B cell (primary cell): ENCODE measurements at regions not wholly inside any gene's neighbourhood (a gene's known extent, or its start where the extent isn't known, plus 50 kb on each side); places are given as distances from the start of the nearest gene placed in this dataset.

Source experiments
- ATAC-seq: fragments of 200-7000 bp; cut with Tn5 transposase; one replicate; pipeline ENCODE4 v1.10.0; 2021; ENCODE audit warnings: low read depth, mild to moderate bottlenecking, moderate number of reproducible peaks, moderate library complexity
- CTCF ChIA-PET: fragments of 350-600 bp; sonication (Branson Sonifier 250); formaldehyde crosslinking; loops from one replicate; lab custom pipeline; 2021; ENCODE audit warnings: antibody characterized with exemption, inconsistent platforms; lab: Charles Lee
- POLR2A ChIA-PET: fragments of 350-600 bp; sonication (Branson Sonifier 250); formaldehyde crosslinking; loops from one replicate; lab custom pipeline; 2021; ENCODE audit warnings: antibody characterized with exemption; lab: Charles Lee
- DNase-seq: peaks from one replicate; pipeline ENCODE4 v3.0.0; 2013
- H2AFZ ChIP-seq: 2 replicates; pipeline ENCODE4 v1.6.1; 2012; ENCODE audit warnings: mild to moderate bottlenecking, low read depth, low read length; ENCODE audit not compliant: insufficient read depth, poor library complexity, severe bottlenecking
- H3K27ac ChIP-seq, 2 donors: 1 replicate in 1 of 2; 2 replicates in 1 of 2; pipeline ENCODE4 v1.5.1; 2012 to 2013; ENCODE audit warnings: low read length in 2 of 2, mild to moderate bottlenecking in 2 of 2, moderate library complexity in 1 of 2
- H3K27me3 ChIP-seq, 4 experiments: fragments of 200-600 bp in 1 of 4; sonication (generic) in 1 of 4; replicated peaks in 1 of 4; 1 replicate in 2 of 4; 2 replicates in 2 of 4; pipeline versions ENCODE4 v1.6.1 to v1.7.0; 2013 to 2016; ENCODE audit warnings: low read length in 3 of 4, mild to moderate bottlenecking in 2 of 4, mixed read lengths in 1 of 4, moderate library complexity in 1 of 4; ENCODE audit not compliant: insufficient read depth in 4 of 4, control insufficient read depth in 3 of 4; ENCODE audit errors: control extremely low read depth in 1 of 4
- H3K36me3 ChIP-seq, 2 experiments: replicated peaks in 1 of 2; 1 replicate in 1 of 2; 2 replicates in 1 of 2; pipeline versions ENCODE4 v1.6.1 to v1.7.1; 2013; ENCODE audit warnings: low read length in 1 of 2; ENCODE audit not compliant: insufficient read depth in 2 of 2, control insufficient read depth in 1 of 2; ENCODE audit errors: control extremely low read depth in 1 of 2, extremely low read depth in 1 of 2
- H3K4me1 ChIP-seq, 2 donors: fragments of 200-600 bp in 1 of 2; sonication (generic) in 1 of 2; 1 replicate in 1 of 2; 2 replicates in 1 of 2; pipeline versions ENCODE4 v1.5.1 to v1.6.1; 2013 to 2017; ENCODE audit warnings: low read length in 2 of 2; ENCODE audit not compliant: control insufficient read depth in 2 of 2, insufficient read depth in 2 of 2
- H3K4me2 ChIP-seq: replicated peaks from 2 replicates; pipeline ENCODE3; 2012; ENCODE audit warnings: mild to moderate bottlenecking, low read depth, low read length; ENCODE audit not compliant: poor library complexity, severe bottlenecking
- H3K4me3 ChIP-seq, 5 experiments: fragments of 200-600 bp in 1 of 5; sonication (generic) in 1 of 5; 1 replicate in 3 of 5; 2 replicates in 2 of 5; pipeline versions ENCODE4 v1.5.1 to v1.7.0; 2011 to 2016; ENCODE audit warnings: low read length in 4 of 5, mild to moderate bottlenecking in 4 of 5, low read depth in 2 of 5, control low read depth in 1 of 5, moderate library complexity in 1 of 5; ENCODE audit not compliant: insufficient read depth in 1 of 5; ENCODE audit errors: control extremely low read depth in 1 of 5, extremely low read depth in 1 of 5
- H3K79me2 ChIP-seq: fragments of 200-600 bp; sonication (generic); one replicate; pipeline ENCODE4 v1.6.0; 2016; ENCODE audit warnings: low read length; ENCODE audit not compliant: control insufficient read depth, insufficient read depth
- H3K9ac ChIP-seq: fragments of 200-600 bp; sonication (generic); 2 replicates; pipeline ENCODE4 v1.6.1; 2017; ENCODE audit warnings: mild to moderate bottlenecking, low read length, moderate library complexity
- H3K9me3 ChIP-seq, 3 donors: one replicate each; pipeline versions ENCODE4 v1.6.1 to v1.7.1; 2013; ENCODE audit warnings: low read length in 2 of 3; ENCODE audit not compliant: control insufficient read depth in 2 of 3, insufficient read depth in 1 of 3; ENCODE audit errors: control extremely low read depth in 1 of 3
- H4K20me1 ChIP-seq: 2 replicates; pipeline ENCODE4 v1.6.0; 2012; ENCODE audit warnings: mild to moderate bottlenecking, low read length; ENCODE audit not compliant: insufficient read depth, control insufficient read depth, poor library complexity, severe bottlenecking
- H3K27ac Mint-ChIP-seq: one replicate; pipeline ENCODE4 v1.8.0; 2021; ENCODE audit warnings: mixed read lengths
- H3K27me3 Mint-ChIP-seq: one replicate; pipeline ENCODE4 v1.8.0; 2021; ENCODE audit warnings: mixed read lengths
- H3K4me1 Mint-ChIP-seq: one replicate; pipeline ENCODE4 v1.8.0; 2021; ENCODE audit warnings: mixed read lengths
- H3K4me3 Mint-ChIP-seq: one replicate; pipeline ENCODE4 v1.8.0; 2021; ENCODE audit warnings: mixed read lengths
- H3K9me3 Mint-ChIP-seq: one replicate; pipeline ENCODE4 v1.8.0; 2022; ENCODE audit warnings: mixed read lengths; ENCODE audit not compliant: insufficient read depth
- CTCF ChIP-seq: fragments of 200-600 bp; IDR thresholded peaks from one replicate; pipeline ENCODE4 v1.8.0; 2022; ENCODE audit warnings: antibody characterized with exemption, mild to moderate bottlenecking
- EZH2 ChIP-seq: IDR thresholded peaks from 2 replicates; pipeline ENCODE4 v1.6.1; 2012; ENCODE audit warnings: borderline replicate concordance, low read depth, mild to moderate bottlenecking, moderate library complexity, low read length; ENCODE audit not compliant: insufficient read depth, poor library complexity, severe bottlenecking
- WGBS: methylation state at CpG from one replicate; pipeline ENCODE4 v1.1.5; 2013; ENCODE audit warnings: missing lambda C conversion rate; ENCODE audit not compliant: insufficient coverage; 5-methylcytosine and 5-hydroxymethylcytosine counted together
- intact Hi-C: fragments of 100-400 bp; cut with micrococcal nuclease; formaldehyde crosslinking; loops from one replicate; pipeline ENCODE4 v1.10.0; 2022

GRCh38 chr15:96273317-96274086 lies 57.0 kb upstream of the NR2F2 start:
- H3K79me2 ChIP-seq: no peaks in the 10 kb centered on the region
- no peak overlapping the region for H3K9ac ChIP-seq
- Mint-ChIP-seq H3K4me1 (no peaks in the 10 kb centered on the region), H3K27ac (no peak overlapping the region), H3K4me3 (no peak overlapping the region), H3K9me3 (peaks cover 2% of the 10 kb centered on the region), H3K27me3 (no peaks in the 10 kb centered on the region)
- H2AFZ ChIP-seq: no peak overlapping the region
- CTCF ChIA-PET: no interaction called here
- H3K27ac ChIP-seq: no peak overlapping the region
- no peaks in the 10 kb centered on the region for H3K4me1 ChIP-seq
- no peaks in the 10 kb centered on the region for H3K27me3 ChIP-seq
- no peak overlapping the region for H3K4me3 ChIP-seq
- WGBS: 90% methylated on average over 11 of the region's 15 CpGs
- H3K4me2 ChIP-seq: no peak overlapping the region
- TF ChIP-seq CTCF (no peak), EZH2 (no peak)
- DNase-seq: no peak
- no peaks in the 10 kb centered on the region for H4K20me1 ChIP-seq
- no peak for ATAC-seq
- H3K36me3 ChIP-seq: no peaks in the 10 kb centered on the region
- intact Hi-C loops: no loop called here
- peaks cover 0 to 3% (median 0%) of the 10 kb centered on the region in 3 donors for H3K9me3 ChIP-seq
- POLR2A ChIA-PET: no interaction called here

- Histone ChIP-seq H4K20me1 (no peaks in the 10 kb centered on the region), H3K4me1 (no peaks in the 10 kb centered on the region), H2AFZ (no peak overlapping the region), H3K4me3 (no peak overlapping the region), H3K9ac (no peak overlapping the region), H3K79me2 (no peaks in the 10 kb centered on the region), H3K4me2 (no peak overlapping the region), H3K27me3 (no peaks in the 10 kb centered on the region), H3K27ac (no peak overlapping the region), H3K36me3 (no peaks in the 10 kb centered on the region), H3K9me3 (peaks cover 0 to 3% (median 0%) of the 10 kb centered on the region in 3 donors)
- ChIA-PET CTCF (no interaction called here), POLR2A (no interaction called here)
- no CpG with 5 or more reads among the region's 7 CpGs for WGBS
- intact Hi-C loops: no loop called here
- Mint-ChIP-seq H3K27me3 (no peaks in the 10 kb centered on the region), H3K4me1 (no peaks in the 10 kb centered on the region), H3K9me3 (peaks cover 2% of the 10 kb centered on the region), H3K27ac (no peak overlapping the region), H3K4me3 (no peak overlapping the region)
- TF ChIP-seq CTCF (no peak), EZH2 (no peak)
- DNase-seq (no peak), ATAC-seq (no peak)
These were observed 56.4 kb upstream of the NR2F2 start for GRCh38 chr15:96274087-96274440.
